Spleen (tissue), 7 donors: ENCODE measurements at regions not wholly inside any gene's neighbourhood (a gene's known extent, or its start where the extent isn't known, plus 50 kb on each side); places are given as distances from the start of the nearest gene placed in this dataset.

Experiments used
- POLR2A ChIP-seq, 3 donors: fragments of 450-650 bp; IDR thresholded peaks; one replicate each; pipeline ENCODE4 v1.5.1; 2017; ENCODE audit warnings: antibody characterized with exemption in 3 of 3, mild to moderate bottlenecking in 1 of 3
- POLR2AphosphoS5 ChIP-seq, 3 donors: sonication (generic); formaldehyde crosslinking; IDR thresholded peaks; one replicate each; pipeline ENCODE4 v1.5.1; 2017; ENCODE audit warnings: antibody characterized with exemption in 3 of 3
- TF ChIP-seq, protein P1 (sequence below), 11 experiments: fragments of 200-600 bp in 7 of 11; fragments of 450-650 bp in 4 of 11; sonication (generic) in 4 of 11; IDR thresholded peaks in 8 of 11; conservative IDR thresholded peaks in 3 of 11; 1 replicate in 7 of 11; 2 replicates in 4 of 11; pipeline versions ENCODE4 v1.4.0 to v1.8.0; 2016 to 2021; ENCODE audit warnings: antibody characterized with exemption in 11 of 11, inconsistent platforms in 4 of 11, mild to moderate bottlenecking in 1 of 11
- donor health status: DM: no; HTN: no; CAD: no; lungs with moderate emphysema.
- donor health status: DM: no; HTN: no; CAD: no.
- donor health status: DM: no; HTN: no; CAD: no.

DNA sequence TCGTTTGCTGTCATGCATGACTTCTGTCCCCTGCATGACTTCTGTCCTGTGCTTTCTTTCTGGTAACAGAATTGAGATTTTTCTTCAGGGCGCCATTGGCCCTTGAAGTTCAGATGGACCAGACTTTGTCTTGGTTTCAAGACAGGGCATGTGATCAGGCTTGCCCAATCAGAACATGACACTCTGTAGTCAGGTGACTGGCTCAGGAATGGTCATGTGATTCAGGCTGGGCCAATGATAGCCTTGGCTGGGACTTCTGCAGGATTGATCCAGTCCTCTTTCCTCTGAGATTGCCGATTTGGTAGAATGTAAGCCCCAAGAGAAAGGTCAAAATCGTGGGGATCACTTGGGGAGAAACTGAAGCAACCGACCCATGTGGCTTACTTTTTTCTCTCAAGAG is 90.5 kb upstream of the ALX4 start:
- TF ChIP-seq, protein P1, sequence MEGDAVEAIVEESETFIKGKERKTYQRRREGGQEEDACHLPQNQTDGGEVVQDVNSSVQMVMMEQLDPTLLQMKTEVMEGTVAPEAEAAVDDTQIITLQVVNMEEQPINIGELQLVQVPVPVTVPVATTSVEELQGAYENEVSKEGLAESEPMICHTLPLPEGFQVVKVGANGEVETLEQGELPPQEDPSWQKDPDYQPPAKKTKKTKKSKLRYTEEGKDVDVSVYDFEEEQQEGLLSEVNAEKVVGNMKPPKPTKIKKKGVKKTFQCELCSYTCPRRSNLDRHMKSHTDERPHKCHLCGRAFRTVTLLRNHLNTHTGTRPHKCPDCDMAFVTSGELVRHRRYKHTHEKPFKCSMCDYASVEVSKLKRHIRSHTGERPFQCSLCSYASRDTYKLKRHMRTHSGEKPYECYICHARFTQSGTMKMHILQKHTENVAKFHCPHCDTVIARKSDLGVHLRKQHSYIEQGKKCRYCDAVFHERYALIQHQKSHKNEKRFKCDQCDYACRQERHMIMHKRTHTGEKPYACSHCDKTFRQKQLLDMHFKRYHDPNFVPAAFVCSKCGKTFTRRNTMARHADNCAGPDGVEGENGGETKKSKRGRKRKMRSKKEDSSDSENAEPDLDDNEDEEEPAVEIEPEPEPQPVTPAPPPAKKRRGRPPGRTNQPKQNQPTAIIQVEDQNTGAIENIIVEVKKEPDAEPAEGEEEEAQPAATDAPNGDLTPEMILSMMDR (IDR thresholded peaks at IDR 0.05 in 8 of 11, conservative IDR thresholded peaks at IDR 0.05 in 3 of 11), result no peak
- TF ChIP-seq POLR2A (IDR thresholded peaks at IDR 0.05), result no peak
- no peak for TF ChIP-seq POLR2AphosphoS5 (IDR thresholded peaks at IDR 0.05)
